Ovary (tissue), 3 donors: ENCODE measurements at regions not wholly inside any gene's neighbourhood (a gene's known extent, or its start where the extent isn't known, plus 50 kb on each side); places are given as distances from the start of the nearest gene placed in this dataset.

ENCODE experiments used
- CTCF ChIP-seq, 3 donors: fragments of 450-650 bp in 2 of 3; fragments of 200-600 bp in 1 of 3; IDR thresholded peaks; one replicate each; pipeline versions ENCODE4 v1.5.1 to v1.8.0; 2016 to 2022; ENCODE audit warnings: antibody characterized with exemption in 3 of 3, mild to moderate bottlenecking in 1 of 3
- EP300 ChIP-seq: sonication (generic); formaldehyde crosslinking; IDR thresholded peaks from one replicate; pipeline ENCODE4 v1.6.1; 2017; ENCODE audit warnings: antibody characterized with exemption
- POLR2A ChIP-seq: fragments of 450-650 bp; IDR thresholded peaks from one replicate; pipeline ENCODE4 v1.6.1; 2017; ENCODE audit warnings: antibody characterized with exemption, mild to moderate bottlenecking, moderate library complexity
- donor health status: DM: no; HTN: no; CAD: no.

DNA sequence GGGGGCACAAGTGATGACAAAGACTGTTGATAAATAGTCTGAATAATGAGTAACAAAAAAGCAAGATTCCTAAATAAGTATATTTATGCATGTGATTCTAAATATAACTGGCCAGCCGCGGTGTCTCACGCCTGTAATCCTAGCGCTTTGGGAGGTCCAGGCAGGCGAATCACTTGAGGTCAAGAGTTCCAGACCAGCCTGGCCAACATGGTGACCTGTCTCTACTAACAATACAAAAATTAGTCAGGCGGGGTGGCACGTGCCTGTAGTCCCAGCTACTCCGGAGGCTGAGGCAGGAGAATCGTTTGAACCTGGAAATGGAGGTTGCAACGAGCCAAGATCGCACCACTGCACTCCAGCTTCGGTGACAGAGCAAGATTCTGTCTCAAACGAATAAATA lies 161.5 kb downstream of the TOMM20 start:
- TF ChIP-seq CTCF (IDR thresholded peaks at IDR 0.05) (no peak), POLR2A (no peak), EP300 (no peak)
